HCT116 (cell line): ENCODE measurements at regions not wholly inside any gene's neighbourhood (a gene's known extent, or its start where the extent isn't known, plus 50 kb on each side); places are given as distances from the start of the nearest gene placed in this dataset.

ENCODE experiments used
- ATAC-seq: fragments of 200-7000 bp; cut with Tn5 transposase; 2 replicates; pipeline ENCODE4 v1.9.1; 2020; ENCODE audit warnings: mild to moderate bottlenecking, moderate library complexity
- BruUV-seq: library from RNA; stranded (reverse); fragments of 400-500 nt; replicated peaks from 2 replicates; lab custom pipeline; 2021; lab: Mats Ljungman, UMichigan
- CTCF ChIA-PET: fragments of 300-600 bp; sonication (Branson Sonifier 250); formaldehyde crosslinking; loops from one replicate; lab custom pipeline; 2021; ENCODE audit warnings: antibody characterized with exemption; lab: Charles Lee
- POLR2A ChIA-PET: fragments of 300-600, 350-600 bp; sonication (Branson Sonifier 250); formaldehyde crosslinking; loops from one replicate; lab custom pipeline; 2021; ENCODE audit warnings: antibody characterized with exemption; lab: Charles Lee
- RAD21 ChIA-PET, 2 experiments: fragments of 300-600 bp; sonication (Branson Sonifier 250); formaldehyde crosslinking; loops; one replicate each; lab custom pipeline; 2023; ENCODE audit warnings: low total read pairs in 2 of 2; ENCODE audit not compliant: uncharacterized antibody in 2 of 2, unreplicated experiment in 2 of 2, low non-redundant PET in 1 of 2; lab: Charles Lee
- DNase-seq: peaks from one replicate; pipeline ENCODE4 v3.0.0-alpha.2; 2010; ENCODE audit warnings: low read depth, low spot score
- H2AFZ ChIP-seq: fragments of 200-600 bp; shearing (Covaris generic), sonication (generic); 2 replicates; pipeline ENCODE4 v1.6.1; 2017; ENCODE audit warnings: low read depth, mixed run types, mixed read lengths, antibody characterized with exemption, low read length; ENCODE audit not compliant: poor library complexity, severe bottlenecking
- H3K27ac ChIP-seq: 2 replicates; pipeline ENCODE4 v1.5.1; 2012; ENCODE audit warnings: low read depth, low read length
- H3K27me3 ChIP-seq: fragments of 200-600 bp; sonication (generic); 2 replicates; pipeline ENCODE4 v1.6.1; 2016; ENCODE audit warnings: mixed run types, low read length, mixed read lengths; ENCODE audit not compliant: insufficient read depth
- H3K36me3 ChIP-seq, 2 experiments: fragments of 200-500 bp in 1 of 2; fragments of 200-600 bp in 1 of 2; sonication (Bioruptor generic) in 1 of 2; sonication (generic) in 1 of 2; 2 replicates each; pipeline versions ENCODE4 v1.5.1 to v1.6.1; 2014 to 2016; ENCODE audit warnings: low read length in 2 of 2, inconsistent platforms in 1 of 2, mixed read lengths in 1 of 2, mixed run types in 1 of 2; ENCODE audit not compliant: insufficient read depth in 2 of 2, control insufficient read depth in 1 of 2
- H3K4me1 ChIP-seq, 2 experiments: fragments of 200-600 bp in 1 of 2; sonication (generic) in 1 of 2; 2 replicates each; pipeline versions ENCODE4 v1.5.1 to v1.6.1; 2012 to 2017; ENCODE audit warnings: low read length in 2 of 2, inconsistent platforms in 1 of 2, mild to moderate bottlenecking in 1 of 2, mixed read lengths in 1 of 2, mixed run types in 1 of 2, moderate library complexity in 1 of 2; ENCODE audit not compliant: insufficient read depth in 2 of 2, control insufficient read depth in 1 of 2
- H3K4me2 ChIP-seq: fragments of 200-600 bp; sonication (generic); 2 replicates; pipeline ENCODE4 v1.6.1; 2017; ENCODE audit warnings: mixed run types, low read length, mixed read lengths
- H3K4me3 ChIP-seq, 2 experiments: fragments of 200-600 bp in 1 of 2; sonication (generic) in 1 of 2; replicated peaks in 1 of 2; 2 replicates each; pipeline ENCODE4 v1.5.1; 2011 to 2016; ENCODE audit warnings: low read length in 2 of 2, control low read depth in 1 of 2, low read depth in 1 of 2, mild to moderate bottlenecking in 1 of 2, mixed read lengths in 1 of 2, mixed run types in 1 of 2
- H3K79me2 ChIP-seq: fragments of 200-600 bp; sonication (generic); 2 replicates; pipeline ENCODE4 v1.6.1; 2017; ENCODE audit warnings: mild to moderate bottlenecking, mixed run types, low read length, moderate library complexity, mixed read lengths; ENCODE audit not compliant: insufficient read depth
- H3K9ac ChIP-seq: fragments of 200-600 bp; sonication (generic); 2 replicates; pipeline ENCODE4 v1.6.1; 2016; ENCODE audit warnings: low read length, mixed read lengths
- H3K9me2 ChIP-seq: fragments of 200-600 bp; sonication (generic), shearing (Covaris generic); 2 replicates; pipeline ENCODE4 v1.6.1; 2017; ENCODE audit warnings: mixed run types, mild to moderate bottlenecking, moderate library complexity; ENCODE audit not compliant: insufficient read depth
- H3K9me3 ChIP-seq, 2 experiments: fragments of 200-500 bp in 1 of 2; fragments of 200-600 bp in 1 of 2; sonication (Bioruptor generic) in 1 of 2; sonication (generic) in 1 of 2; 2 replicates each; pipeline ENCODE4 v1.6.1; 2014 to 2017; ENCODE audit warnings: low read length in 2 of 2, mixed read lengths in 2 of 2, inconsistent platforms in 1 of 2, low read depth in 1 of 2, mild to moderate bottlenecking in 1 of 2, mixed run types in 1 of 2, moderate library complexity in 1 of 2; ENCODE audit not compliant: control insufficient read depth in 1 of 2, insufficient read depth in 1 of 2
- H4K20me1 ChIP-seq: fragments of 200-600 bp; sonication (generic), shearing (Covaris generic); 2 replicates; pipeline ENCODE4 v1.6.1; 2017; ENCODE audit warnings: mixed run types, mild to moderate bottlenecking, moderate library complexity; ENCODE audit not compliant: insufficient read depth
- EZH2 ChIP-seq: fragments of 200-600 bp; sonication (generic); IDR thresholded peaks from 2 replicates; pipeline ENCODE4 v1.6.1; 2017; ENCODE audit warnings: antibody characterized with exemption, mixed run types
- FOSL1 ChIP-seq: IDR thresholded peaks from 2 replicates; pipeline ENCODE4 v1.6.1; 2012; ENCODE audit warnings: low read depth
- MAX ChIP-seq: IDR thresholded peaks from 2 replicates; pipeline ENCODE4 v1.6.1; 2012
- POLR2A ChIP-seq: IDR thresholded peaks from 2 replicates; pipeline ENCODE4 v1.7.0; 2011; ENCODE audit warnings: borderline replicate concordance; ENCODE audit not compliant: insufficient read depth, insufficient read length; ENCODE audit errors: extremely low read depth
- REST ChIP-seq: IDR thresholded peaks from 2 replicates; pipeline ENCODE4 v1.6.1; 2012; ENCODE audit warnings: low read depth
- SIN3A ChIP-seq: IDR thresholded peaks from 2 replicates; pipeline ENCODE4 v1.6.1; 2012; ENCODE audit warnings: low read depth
- TCF7L2 ChIP-seq: IDR thresholded peaks from 2 replicates; pipeline ENCODE4 v1.7.0; 2011; ENCODE audit warnings: borderline replicate concordance, inconsistent platforms; ENCODE audit not compliant: insufficient read depth, insufficient read length; ENCODE audit errors: extremely low read depth
- ZNF274 ChIP-seq: fragments of 200-500 bp; sonication (Bioruptor generic); IDR thresholded peaks from 2 replicates; pipeline ENCODE4 v1.6.1; 2014; ENCODE audit warnings: mild to moderate bottlenecking, low read depth, low read length, inconsistent platforms
- intact Hi-C: fragments of 100-400 bp; cut with micrococcal nuclease; formaldehyde crosslinking; loops from 2 replicates; pipeline ENCODE4 v1.10.0; 2022

- TF ChIP-seq REST (no peak), EZH2 (no peak), MAX (no peak), POLR2A (no peak), ZNF274 (no peak), TCF7L2 (no peak), SIN3A (no peak)
Observed at GRCh38 chr3:103810167-103810566, 1375.4 kb downstream of the ZPLD1 start (continued).

- Histone ChIP-seq H3K27me3 (no peaks in the 10 kb centered on the region), H3K9me2 (no peaks in the 10 kb centered on the region; the same call in 1 of the 2 replicates), H3K36me3 (no peaks in the 10 kb centered on the region), H3K4me3 (no peak overlapping the region), H3K9ac (no peak overlapping the region), H3K9me3 (no peaks in the 10 kb centered on the region), H2AFZ (no peak overlapping the region), H3K27ac (no peak overlapping the region), H3K4me1 (no peaks in the 10 kb centered on the region), H4K20me1 (no peaks in the 10 kb centered on the region; the same call in 1 of the 2 replicates), H3K79me2 (no peaks in the 10 kb centered on the region), H3K4me2 (no peak overlapping the region)
- DNase-seq = no peak
- BruUV-seq = no TSS peak
- intact Hi-C loops = no loop called here
- ChIA-PET RAD21 (interaction anchor here in 1 of 2 experiments (0.7 kb wide), 1 partner anchor 205 kb away, joined by 3 read pairs; no protein-coding TSS in a partner anchor), CTCF (no interaction called here), POLR2A (no interaction called here)
- no peak for ATAC-seq
- no peak for TF ChIP-seq FOSL1
Observed at GRCh38 chr3:103813955-103814354, 1379.1 kb downstream of the ZPLD1 start.
